NCI-H2171 (cell line): ENCODE measurements at regions not wholly inside any gene's neighbourhood (a gene's known extent, or its start where the extent isn't known, plus 50 kb on each side); places are given as distances from the start of the nearest gene placed in this dataset.
"Not testable (repeated sequence)": the region's sequence is repeated elsewhere in the genome, so short reads cannot be mapped to it uniquely, and the experiment has no call there.

Experiments
- DNase-seq: peaks from one replicate; lab custom pipeline; 2025; lab: John Stamatoyannopoulos, UW

DNA sequence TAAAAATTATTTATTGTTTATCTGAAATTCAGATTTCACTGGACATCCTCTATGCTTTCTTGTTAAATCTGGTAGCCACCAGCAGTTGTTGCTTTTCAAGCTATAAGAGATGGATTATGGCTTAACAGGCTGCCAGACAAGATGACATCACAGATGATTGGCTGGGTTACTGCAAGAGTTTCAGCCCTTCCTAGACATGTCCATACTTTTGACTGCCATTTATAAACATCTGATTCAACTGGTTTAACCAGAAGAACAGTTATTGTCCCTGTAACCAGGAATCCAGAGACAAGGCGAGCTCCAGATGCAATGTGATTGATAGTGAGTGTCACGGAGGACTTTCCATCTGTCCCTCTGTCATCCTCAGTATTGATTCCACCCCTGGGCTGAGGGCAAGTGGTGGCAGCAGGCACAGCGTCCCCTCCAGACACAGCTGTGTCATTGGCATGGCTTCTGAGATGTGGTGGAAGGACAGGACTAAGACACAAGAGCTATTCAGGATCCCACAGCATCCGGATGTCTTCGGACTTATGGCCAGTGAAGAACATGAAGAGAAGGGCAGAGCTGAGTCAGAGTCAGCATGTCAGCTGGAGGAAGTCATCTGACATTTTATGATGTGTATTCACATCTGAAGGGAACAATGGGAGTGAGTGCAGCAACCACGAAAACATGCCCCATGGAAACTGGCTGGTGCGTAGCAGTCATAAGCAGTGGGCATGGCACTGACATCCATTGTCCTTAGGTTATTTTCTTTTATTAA, 284.5 kb upstream of the CDYL start:
- DNase-seq, result no peak

DNA sequence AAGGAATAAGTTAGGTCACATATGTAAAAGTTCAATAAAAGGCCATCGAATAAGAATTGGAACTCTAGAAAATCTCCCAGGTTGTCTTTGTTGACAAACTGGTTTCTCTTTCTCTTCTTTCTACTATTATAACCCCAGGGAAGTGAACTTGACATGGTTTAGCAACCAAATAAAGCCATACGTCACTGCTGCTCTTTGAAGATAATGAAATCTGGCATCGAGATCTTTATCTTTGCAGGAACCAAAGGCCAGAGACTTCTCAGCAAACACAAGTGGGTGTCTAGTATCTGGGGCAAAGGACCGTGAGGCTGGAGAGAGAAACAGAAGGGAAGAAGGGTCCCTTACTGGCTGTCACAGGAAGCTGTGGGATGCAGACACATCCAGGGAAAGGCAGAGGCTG, 286.7 kb upstream of the CDYL start:
- DNase-seq, result no peak

DNA sequence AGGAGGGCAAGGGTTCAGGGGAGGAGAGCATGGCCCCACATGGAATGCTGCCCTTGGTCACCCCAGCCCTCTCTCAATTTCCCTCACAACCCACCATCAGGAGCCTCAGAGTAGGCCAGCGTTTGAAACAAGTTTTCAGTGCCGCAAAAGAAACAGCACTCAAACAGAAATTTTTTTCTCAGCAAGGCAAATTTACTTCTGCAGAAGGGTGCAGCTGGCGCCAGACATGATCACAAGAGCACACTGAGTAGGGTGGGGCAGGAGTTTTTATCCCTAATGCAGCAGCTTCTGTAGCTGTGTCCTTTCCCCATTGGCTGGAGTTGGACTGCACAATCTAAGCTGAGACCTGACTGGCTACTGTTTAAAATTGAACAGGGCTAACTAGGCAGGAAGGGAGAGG, 287.8 kb upstream of the CDYL start:
- no peak for DNase-seq

DNA sequence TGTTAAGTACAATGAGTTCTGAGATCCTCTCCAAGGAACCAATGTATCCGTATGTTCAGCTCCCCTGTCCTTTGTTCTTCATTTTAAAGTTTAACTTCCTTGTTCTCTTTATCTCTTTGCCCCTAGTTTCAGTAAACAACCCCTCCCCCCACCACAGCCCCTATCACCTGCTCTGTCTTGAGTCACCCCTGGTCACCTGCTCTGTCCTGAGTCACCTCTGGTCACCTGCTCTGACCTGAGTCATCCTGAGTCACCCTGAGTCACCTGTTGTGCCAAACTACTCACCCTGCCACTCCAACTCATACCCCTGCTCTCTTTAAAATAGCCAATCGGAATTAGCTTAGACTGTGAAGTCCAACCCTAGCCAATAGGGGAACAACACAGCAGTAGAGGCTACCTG, 288.7 kb upstream of the CDYL start:
- no peak for DNase-seq

DNA sequence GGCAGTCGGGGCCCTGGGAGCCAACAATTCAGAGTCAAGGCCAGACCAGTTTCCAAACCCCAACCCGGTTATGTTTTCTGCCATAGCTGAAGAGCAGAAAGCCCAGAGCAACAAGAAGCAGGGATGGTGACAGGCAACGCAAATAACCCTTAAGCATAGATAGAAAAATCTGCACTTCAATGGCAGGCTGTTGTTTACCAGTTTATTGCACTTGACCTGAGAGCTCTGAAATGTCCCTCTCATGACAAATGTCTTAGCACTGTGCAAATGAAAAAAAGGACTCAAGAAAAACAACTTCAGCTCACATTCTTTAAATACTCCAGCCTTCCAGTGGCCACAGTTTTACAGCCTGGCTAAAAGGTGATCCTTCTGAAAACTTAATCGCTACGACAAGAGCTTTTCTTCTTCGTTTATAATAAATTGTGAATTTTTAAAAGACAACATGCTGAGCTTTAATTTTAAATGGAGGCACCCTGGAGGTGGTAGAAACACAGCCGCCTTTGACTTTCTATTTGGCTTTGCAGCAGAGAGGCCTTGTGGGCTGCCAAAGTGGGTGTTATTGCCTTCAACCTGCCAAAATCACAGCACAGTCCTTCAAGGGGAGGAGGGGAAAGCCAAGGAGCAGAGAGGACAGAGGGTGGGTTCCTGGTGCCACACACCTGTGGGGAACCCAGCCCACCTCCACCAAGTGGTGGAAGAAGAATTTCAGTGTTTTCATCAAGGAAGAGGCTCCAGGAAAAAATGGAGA, 289.5 kb upstream of the CDYL start:
- DNase-seq, result no peak

DNA sequence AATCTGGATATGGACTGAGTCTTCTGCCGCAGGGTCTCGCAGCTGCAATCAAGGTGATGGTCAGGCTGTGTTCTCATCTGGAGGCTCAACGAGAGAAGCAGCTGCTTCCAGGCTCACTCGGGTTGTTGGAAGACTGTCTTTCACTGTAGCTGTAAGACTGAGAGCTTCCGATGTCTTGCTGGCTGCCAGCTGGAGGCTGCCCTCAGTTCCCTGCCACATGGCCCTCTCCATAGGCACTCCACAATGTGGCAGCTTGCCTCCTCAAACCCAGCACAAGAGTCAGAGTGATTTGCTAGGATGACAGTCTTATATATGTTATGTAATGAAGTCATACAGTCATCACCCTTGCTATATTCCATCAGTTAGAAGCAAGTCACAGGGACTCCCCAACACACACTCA, 290.5 kb upstream of the CDYL start:
- DNase-seq, result no peak

DNA sequence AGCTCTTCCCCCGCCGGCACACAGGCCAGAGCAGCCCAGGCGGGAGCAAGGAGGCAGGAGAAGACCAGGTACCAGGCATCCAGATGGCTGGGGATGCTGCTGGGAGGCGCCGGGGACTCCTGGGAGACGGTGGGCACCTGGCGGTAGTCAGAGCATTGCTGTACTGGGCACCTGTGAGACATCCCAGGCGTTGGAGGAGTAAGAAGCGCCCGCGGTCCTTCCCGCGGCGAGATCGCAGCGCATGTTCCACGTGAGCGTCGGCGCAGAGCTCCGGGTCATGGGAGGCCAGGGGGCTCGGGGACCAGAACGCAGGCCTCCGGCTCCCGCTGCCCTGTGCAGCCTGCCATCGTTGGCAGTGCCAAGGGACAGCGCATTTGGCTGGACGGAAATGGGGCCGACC, 293.7 kb upstream of the CDYL start:
- DNase-seq, result no peak

DNA sequence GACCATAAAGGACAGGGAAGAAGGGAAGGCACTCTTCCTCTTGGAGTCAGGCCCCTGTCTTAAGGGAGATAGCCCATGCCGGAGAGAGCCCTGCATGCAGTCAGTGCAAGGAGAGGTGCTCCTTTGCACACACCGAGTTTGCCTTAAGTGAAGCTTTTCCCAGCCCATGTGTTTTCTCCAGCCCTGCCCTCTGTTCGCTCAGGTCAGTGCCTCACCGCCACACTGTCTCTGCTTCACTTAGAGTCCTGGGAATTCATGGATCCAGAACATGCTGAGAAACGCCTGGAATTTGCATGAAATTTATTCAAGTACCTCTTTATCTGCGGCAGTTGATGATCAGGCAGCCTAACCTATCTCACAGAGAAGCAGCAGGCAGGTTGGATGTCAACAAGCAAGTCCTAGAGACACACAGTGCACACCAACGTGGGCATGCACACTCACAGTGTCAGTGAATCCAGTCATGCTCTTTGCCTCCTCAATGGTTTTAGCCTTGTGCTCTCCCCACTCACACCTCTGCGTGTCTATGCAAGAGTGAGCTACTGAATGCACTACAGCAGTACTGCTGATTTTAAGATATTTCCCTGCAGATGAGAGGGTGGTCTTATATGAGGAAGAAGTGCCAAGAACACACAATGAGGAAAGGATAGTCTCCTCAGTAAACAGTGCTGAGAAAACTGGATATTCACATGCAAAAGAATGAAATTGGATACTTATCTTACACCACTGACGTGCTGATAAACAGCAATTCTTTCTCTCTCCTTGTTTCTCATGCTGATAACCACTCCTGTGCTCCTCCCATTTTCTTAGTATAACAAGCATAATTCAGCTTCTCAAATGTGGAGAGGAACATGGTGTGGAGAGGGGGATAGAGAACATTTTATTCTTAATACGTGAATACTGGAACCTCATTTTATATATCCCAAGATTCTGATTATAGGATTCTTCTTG, 295.1 kb upstream of the CDYL start:
- DNase-seq, result no peak

DNA sequence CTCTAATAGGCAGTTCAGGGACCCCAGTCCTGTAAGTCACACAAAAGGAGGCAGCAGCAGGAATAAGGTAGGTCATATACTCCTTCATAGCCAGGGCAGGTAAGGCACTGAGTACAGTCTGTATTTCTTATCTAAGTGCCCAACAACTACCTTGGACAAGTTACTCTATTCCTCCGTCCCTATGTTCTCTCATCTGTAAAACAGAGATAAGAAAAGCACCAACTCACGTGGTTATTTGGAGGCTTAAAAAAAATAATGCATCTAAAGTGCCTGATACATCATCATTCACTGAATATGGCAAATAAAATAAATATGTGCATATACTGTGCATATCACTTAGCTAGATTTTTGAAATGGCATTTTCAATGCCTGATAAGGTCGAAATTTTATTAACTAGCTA, 298.1 kb upstream of the CDYL start:
- DNase-seq, result no peak

DNA sequence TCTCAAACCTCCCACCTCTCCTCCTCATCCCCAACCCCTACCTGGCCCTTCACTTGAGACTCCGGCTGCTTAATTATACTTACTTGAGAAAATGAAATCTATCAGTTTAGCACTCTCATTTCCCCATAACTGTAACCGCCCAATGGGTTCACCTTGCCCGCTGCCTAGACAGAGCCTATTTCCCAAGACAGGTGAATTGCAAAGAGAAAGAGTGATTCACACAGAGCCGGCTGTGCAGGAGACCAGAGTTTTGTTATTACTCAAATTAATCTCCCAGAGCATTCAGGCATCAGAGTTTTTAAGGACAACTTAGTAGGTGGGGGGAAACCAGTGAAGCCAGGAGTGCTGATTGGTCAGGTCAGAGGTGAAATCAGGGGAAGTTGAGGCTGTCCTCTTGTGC, 301.4 kb upstream of the CDYL start:
- no peak for DNase-seq

DNA sequence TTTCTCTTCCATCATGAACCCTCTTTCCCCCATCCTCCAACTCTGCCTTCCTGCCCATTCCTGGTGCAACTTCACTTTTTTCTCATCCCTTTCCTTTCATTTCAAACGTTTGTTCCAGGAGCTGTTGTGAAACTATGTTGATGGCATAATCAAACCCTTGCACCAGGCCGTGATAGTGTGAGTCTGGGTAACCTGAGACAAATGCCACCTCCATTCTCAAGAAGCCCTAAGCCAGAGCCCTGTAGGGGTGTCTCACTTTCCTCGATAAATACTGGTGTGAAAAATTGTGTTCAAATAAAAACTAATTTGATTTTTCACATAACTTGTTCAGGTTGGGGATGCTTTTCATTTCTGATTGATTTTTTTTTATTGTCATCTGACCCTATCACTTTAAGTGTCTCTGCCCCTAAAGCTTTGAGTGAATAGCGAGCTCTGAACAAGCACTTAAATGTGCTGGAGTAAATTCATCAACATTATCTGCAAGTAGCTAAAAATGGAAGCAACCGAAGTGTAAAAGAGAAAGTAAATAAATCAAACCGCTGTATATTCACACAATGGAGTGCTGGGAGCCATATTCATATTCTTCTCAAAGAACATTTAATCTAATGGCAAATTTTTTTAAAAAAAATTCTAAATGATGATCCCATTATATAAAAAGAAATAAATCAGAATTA, 303.1 kb upstream of the CDYL start:
- no peak for DNase-seq

DNA sequence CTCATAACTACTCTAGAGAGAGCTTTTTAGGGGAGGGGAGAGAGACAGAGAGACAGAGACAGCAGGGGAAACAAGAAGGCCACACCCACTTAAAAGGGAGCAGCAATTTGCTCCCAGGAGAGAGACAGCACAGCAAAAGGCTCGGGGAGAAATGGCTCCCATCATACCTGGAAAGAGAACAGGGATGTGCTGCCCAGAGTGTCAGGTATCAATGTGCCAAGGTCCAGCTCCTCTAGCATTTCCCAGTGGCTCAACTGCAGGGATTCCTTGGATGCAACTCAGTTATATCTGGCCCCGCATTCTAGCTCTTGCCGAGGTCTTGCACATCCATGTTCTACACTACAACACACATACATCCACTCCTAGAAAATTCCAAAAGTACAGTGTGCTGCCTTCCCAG, 304.0 kb upstream of the CDYL start:
- DNase-seq, result no peak

DNA sequence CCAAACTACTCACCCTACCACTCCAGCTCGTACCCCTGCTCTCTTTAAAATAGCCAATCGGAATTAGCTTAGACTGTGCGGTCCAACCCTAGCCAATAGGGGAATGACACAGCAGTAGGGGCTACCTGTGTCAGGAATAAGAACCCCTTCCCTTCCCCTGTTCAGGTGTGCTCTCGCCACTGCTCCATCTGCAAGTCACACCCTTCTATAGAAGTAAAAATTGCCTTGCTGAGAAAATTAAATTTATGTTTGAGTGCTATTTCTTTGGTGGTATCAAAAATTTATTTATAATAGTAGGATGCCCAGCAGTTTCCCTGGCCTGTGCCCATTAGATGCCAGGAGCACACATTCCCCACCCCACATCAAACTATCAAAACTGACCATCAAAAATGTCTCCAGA, 304.7 kb upstream of the CDYL start:
- not testable (repeated sequence) for DNase-seq

DNA sequence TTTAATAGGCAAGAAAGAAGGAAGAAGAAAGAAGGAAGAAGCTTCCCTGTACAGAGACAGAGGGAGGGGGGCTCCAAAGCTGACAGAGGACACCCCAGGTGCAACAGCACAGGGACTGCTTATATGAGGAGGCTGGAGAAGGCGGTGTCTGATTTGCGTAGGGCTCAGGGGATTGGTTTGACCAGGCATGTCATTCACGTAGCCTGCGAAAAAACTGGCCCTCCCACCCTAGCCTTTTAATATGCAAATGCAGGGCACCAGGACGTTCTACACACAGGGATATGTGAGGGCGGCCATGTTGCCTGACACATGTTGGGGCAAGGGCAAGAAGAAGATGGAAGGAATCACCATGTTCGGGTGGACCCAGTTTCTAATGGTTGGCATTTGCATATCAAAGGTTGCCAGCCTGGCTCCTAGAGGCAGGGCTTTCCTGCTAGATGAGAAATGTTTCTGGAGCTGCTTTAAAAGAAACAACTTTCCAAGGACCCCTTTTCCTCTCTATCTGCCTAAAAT, 305.4 kb upstream of the CDYL start:
- DNase-seq, result no peak

DNA sequence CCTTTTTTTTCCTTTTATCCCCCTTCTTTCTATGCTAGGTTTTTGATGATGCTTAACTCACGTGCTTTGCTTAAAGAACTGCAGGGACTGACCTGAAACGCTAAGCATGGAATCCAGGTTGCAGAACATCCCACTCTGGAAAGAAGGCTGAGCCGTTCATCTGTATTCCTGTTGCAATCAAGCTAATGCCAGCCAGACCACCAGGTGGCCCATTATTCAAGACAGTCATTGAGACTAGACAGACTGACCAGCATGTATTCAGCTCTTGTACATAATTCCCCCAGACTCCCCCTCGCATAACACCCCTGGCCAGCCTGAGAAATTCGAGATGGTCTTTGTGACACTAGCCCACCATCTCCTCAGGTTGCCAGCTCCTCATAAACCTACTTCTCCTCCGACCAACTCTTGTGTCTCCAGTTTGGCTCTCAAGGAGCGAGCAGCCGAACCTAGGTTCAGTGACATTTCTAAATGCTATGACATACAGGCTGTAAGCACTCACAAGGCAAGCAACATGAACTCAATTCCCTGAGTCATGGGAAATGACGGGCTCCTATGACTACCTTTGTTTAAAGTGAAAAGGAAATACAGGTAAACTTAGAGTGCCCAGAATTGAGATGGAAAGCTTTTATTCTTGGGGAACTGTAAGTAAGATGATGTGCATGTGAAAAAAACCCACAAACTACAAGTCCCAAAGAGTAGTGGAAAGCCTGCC, 309.3 kb upstream of the CDYL start:
- no peak for DNase-seq

DNA sequence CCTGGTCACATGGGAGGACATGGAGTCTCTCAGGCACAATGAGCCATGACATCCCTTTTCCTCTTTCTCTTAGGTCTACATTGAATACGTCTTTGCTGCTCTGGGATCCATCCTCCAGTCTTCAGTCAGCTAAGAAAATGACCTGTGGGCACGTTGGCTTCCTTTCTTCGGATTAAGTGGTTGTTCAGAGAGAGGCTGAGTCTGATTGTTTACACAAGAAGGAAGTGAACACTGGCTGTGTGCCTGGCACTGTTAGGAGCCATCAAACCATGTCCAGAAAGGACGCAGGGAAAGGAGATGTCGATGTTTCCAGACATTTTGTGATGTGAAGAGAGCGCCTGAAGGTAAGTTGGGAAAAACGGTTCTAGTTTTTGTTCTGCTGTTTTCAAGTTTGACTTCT, 309.9 kb upstream of the CDYL start:
- no peak for DNase-seq

DNA sequence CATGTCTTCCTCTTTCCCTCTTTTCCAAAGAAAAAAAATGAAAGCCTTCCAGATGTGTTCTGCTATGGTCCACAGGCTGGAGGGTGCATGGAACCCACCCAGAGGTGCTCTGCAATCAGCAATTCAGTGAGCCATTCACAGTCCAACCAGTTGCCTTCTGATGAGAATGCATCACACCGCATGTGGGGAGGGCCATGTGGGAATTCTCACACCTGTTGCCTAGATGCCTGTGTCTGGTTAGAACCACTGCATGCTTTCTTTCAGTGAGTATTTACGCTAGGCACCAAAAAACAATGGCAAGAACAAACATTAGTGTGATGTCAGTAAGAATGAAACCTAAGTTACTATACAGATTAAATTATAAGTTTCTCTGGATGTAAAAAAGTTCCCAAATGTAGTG, 311.6 kb upstream of the CDYL start:
- DNase-seq, result no peak

DNA sequence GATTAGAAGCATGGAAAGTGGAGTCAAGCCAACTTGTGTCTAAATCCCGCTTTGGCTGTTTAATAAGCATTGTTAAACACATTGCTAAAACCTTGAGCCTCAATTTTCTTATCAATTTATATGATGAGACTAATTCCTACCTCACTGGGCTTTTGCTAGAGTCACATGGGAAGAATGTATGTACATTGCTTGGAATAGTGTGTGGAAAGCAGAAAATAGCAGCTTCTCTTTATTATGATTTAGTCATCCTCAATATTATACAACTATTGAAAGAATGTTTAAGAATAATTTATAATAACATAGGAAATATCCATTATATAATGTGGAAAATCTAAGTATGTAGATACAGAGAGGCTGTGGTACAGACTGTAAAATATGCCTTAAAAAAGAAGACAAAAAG, 313.0 kb upstream of the CDYL start:
- no peak for DNase-seq

DNA sequence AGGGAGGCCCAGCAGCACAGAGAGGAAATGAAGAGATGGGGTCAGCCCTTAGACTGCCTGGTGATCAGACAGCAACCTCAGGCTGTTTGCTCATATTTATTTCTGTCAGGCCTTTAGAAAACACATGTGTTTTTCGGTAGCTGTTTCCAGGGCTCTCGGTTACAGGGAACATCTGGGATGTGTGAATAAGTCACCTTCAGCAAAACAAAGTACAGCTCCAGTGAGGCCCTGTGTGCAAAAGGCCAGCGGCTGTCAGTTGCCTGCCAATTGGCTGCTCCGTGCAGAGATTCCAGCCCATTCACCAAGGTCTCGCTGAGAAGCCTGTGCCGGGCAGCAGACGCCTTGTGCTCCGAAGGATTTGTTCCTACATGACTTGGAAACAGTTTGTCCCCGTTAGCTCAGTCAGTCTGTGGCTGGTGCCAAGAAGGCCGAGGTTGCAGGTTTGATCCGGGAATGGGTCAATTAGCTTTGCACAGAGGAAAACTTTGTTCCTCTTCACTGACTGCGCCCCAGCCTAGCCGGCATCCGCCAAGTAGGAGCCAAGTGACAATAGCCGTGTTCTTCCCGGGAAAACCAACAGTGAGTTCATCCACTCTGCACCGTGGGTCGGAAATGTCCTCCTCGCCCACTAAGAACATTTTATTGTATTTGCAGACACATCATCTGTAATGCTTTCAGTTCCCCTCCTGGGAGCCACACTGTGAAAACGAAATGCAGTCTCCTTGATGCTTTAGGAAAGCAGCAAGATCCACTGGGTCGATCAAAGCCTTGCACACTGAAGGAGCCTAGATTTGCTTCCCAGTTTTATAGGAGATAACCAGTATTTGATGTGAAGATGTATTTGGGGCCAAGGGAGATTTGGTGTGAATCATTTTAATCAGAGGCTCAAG, 315.4 kb upstream of the CDYL start:
- no peak for DNase-seq

DNA sequence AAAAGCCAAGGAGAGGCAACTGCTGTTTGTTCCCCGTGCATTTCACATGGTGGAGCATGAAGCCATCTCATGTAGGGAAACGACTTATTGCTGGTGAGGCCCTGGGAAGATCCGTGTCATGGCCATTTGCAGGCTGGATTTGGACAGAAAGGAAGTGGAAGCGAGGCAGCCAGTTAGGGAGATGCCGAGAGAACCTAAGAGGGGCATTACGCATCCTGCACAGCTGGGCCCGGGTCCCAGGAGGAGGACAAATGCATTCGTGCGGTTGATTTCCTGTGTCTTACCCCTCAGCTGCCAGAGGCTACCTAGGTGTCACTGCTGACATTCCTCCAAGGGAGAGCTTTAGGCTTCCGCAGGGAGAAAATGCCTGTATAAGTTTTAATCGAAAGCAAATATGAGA, 316.2 kb upstream of the CDYL start:
- no peak for DNase-seq
